ENCODE measurements at regions not wholly inside any gene's neighbourhood (a gene's known extent, or its start where the extent isn't known, plus 50 kb on each side); places are given as distances from the start of the nearest gene placed in this dataset.

GRCh38 chr20:41716911-41717310 lies 98.7 kb upstream of the CHD6 start:
- ChIA-PET CTCF (no interaction called here), POLR2A (no interaction called here)
- Mint-ChIP-seq H3K4me1 (peaks cover 11% of the 10 kb centered on the region), H3K9me3 (peaks cover 13% of the 10 kb centered on the region), H3K27ac (no peak overlapping the region), H3K36me3 (no peaks in the 10 kb centered on the region), H3K27me3 (ENCODE audit: low read depth) (no peaks in the 10 kb centered on the region; the same call in 1 of the 2 replicates), H3K4me3 (no peak overlapping the region)
- TF ChIP-seq STAT6 (CRISPR knock-in tag; conservative IDR thresholded peaks at IDR 0.05; ENCODE audit: low read depth) (no peak), HMGXB4 (CRISPR knock-in tag; IDR thresholded peaks at IDR 0.05) (no peak), ZNF423 (CRISPR knock-in tag; IDR thresholded peaks at IDR 0.05) (no peak), MAX (CRISPR knock-in tag; IDR thresholded peaks at IDR 0.05) (no peak), GRHL2 (CRISPR knock-in tag; IDR thresholded peaks at IDR 0.05; ENCODE audit: insufficient replicate concordance, severe bottlenecking) (no peak), MLX (CRISPR knock-in tag; IDR thresholded peaks at IDR 0.05) (no peak), RORB (CRISPR knock-in tag; IDR thresholded peaks at IDR 0.05) (no peak), NFYB (CRISPR knock-in tag; conservative IDR thresholded peaks at IDR 0.05; ENCODE audit: low read depth) (no peak), TEAD4 (CRISPR knock-in tag; IDR thresholded peaks at IDR 0.05) (no peak), HMGA2 (CRISPR knock-in tag; IDR thresholded peaks at IDR 0.05) (no peak), E2F4 (CRISPR knock-in tag; IDR thresholded peaks at IDR 0.05; ENCODE audit: borderline replicate concordance, low read depth) (no peak), PREB (CRISPR knock-in tag; IDR thresholded peaks at IDR 0.05; ENCODE audit: borderline replicate concordance) (no peak), IRF1 (CRISPR knock-in tag; IDR thresholded peaks at IDR 0.05) (no peak), CTCF (IDR thresholded peaks at IDR 0.05) (no peak), ERG (CRISPR knock-in tag; IDR thresholded peaks at IDR 0.05) (no peak), CBFB (CRISPR knock-in tag; IDR thresholded peaks at IDR 0.05; ENCODE audit: low read depth) (no peak), SMAD4 (CRISPR knock-in tag; IDR thresholded peaks at IDR 0.05) (no peak)
- ATAC-seq (no peak), DNase-seq (ENCODE audit: low spot score) (no peak)
